HEK293 (cell line): ENCODE measurements at regions not wholly inside any gene's neighbourhood (a gene's known extent, or its start where the extent isn't known, plus 50 kb on each side); places are given as distances from the start of the nearest gene placed in this dataset.

ENCODE experiments used
- YY2 ChIP-seq: fragments of 450-650 bp; formaldehyde crosslinking; IDR thresholded peaks from 2 replicates; pipeline ENCODE4 v1.5.1; 2016; ENCODE audit warnings: missing biosample characterization, missing genetic modification characterization
- TF ChIP-seq, protein P1 (sequence below): fragments of 450-650 bp; formaldehyde crosslinking; IDR thresholded peaks from 2 replicates; pipeline ENCODE4 v1.5.1; 2016; ENCODE audit warnings: missing biosample characterization, missing genetic modification characterization

DNA sequence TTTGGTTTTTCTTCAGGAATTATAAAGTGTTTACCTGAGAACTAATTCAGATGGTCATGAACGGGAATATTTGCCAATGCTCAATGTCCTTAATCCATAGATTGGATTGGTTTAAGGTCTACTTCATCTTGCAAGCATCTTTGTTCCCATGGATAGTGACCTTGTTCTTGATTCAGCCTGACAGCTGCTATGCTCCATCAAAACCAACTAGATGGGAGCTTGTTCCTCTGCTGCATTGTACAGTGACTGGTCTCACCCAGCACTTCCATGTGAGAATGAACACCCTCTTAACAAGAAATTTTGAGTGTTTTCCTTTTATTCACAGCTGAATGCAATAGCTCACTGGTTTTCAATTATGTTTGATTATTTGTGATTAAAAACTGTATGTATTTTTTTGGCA lies 312.6 kb upstream of the ACTBL2 start:
- no peak for TF ChIP-seq YY2 (tag by site-specific recombination)
- TF ChIP-seq, protein P1, sequence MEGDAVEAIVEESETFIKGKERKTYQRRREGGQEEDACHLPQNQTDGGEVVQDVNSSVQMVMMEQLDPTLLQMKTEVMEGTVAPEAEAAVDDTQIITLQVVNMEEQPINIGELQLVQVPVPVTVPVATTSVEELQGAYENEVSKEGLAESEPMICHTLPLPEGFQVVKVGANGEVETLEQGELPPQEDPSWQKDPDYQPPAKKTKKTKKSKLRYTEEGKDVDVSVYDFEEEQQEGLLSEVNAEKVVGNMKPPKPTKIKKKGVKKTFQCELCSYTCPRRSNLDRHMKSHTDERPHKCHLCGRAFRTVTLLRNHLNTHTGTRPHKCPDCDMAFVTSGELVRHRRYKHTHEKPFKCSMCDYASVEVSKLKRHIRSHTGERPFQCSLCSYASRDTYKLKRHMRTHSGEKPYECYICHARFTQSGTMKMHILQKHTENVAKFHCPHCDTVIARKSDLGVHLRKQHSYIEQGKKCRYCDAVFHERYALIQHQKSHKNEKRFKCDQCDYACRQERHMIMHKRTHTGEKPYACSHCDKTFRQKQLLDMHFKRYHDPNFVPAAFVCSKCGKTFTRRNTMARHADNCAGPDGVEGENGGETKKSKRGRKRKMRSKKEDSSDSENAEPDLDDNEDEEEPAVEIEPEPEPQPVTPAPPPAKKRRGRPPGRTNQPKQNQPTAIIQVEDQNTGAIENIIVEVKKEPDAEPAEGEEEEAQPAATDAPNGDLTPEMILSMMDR (tag by site-specific recombination), result no peak
